Esophagus muscularis mucosa (tissue), 3 donors: ENCODE measurements at regions not wholly inside any gene's neighbourhood (a gene's known extent, or its start where the extent isn't known, plus 50 kb on each side); places are given as distances from the start of the nearest gene placed in this dataset.

Source experiments
- EP300 ChIP-seq: sonication (generic); formaldehyde crosslinking; IDR thresholded peaks from one replicate; pipeline ENCODE4 v1.6.1; 2017; ENCODE audit warnings: antibody characterized with exemption
- TF ChIP-seq, protein P1 (sequence below), 3 experiments: fragments of 200-600 bp in 2 of 3; fragments of 450-650 bp in 1 of 3; sonication (generic) in 2 of 3; IDR thresholded peaks; one replicate each; pipeline ENCODE4 v1.5.1; 2017 to 2019; ENCODE audit warnings: antibody characterized with exemption in 3 of 3, mild to moderate bottlenecking in 2 of 3, moderate library complexity in 1 of 3

DNA sequence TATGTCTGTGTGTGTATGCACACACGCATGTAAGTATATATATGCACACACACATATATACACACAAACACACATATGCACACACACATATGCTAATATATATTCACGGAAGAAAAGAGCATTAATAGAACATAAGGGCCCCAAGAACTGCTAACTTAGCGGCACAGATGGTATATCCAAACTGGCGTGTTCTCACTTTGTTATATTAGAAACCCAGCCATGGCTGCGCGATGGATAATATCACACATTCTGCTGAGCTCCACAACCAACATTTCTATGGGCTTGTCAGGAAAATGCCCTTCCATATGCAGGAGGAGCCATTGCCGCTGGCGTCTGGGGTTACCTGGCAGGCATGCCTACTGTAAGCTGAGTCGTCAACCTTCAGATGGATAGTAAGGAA lies 122.1 kb downstream of the TTLL2 start:
- TF ChIP-seq, protein P1, sequence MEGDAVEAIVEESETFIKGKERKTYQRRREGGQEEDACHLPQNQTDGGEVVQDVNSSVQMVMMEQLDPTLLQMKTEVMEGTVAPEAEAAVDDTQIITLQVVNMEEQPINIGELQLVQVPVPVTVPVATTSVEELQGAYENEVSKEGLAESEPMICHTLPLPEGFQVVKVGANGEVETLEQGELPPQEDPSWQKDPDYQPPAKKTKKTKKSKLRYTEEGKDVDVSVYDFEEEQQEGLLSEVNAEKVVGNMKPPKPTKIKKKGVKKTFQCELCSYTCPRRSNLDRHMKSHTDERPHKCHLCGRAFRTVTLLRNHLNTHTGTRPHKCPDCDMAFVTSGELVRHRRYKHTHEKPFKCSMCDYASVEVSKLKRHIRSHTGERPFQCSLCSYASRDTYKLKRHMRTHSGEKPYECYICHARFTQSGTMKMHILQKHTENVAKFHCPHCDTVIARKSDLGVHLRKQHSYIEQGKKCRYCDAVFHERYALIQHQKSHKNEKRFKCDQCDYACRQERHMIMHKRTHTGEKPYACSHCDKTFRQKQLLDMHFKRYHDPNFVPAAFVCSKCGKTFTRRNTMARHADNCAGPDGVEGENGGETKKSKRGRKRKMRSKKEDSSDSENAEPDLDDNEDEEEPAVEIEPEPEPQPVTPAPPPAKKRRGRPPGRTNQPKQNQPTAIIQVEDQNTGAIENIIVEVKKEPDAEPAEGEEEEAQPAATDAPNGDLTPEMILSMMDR (IDR thresholded peaks at IDR 0.05), result no peak
- no peak for TF ChIP-seq EP300
